NCI-H1417 (cell line): ENCODE measurements at regions not wholly inside any gene's neighbourhood (a gene's known extent, or its start where the extent isn't known, plus 50 kb on each side); places are given as distances from the start of the nearest gene placed in this dataset.
A peak's percentile ranks its signal among the peaks of the same experiment; 100 is the strongest.
"Not testable (repeated sequence)": the region's sequence is repeated elsewhere in the genome, so short reads cannot be mapped to it uniquely, and the experiment has no call there.

Experiments used
- DNase-seq, 3 experiments: peaks; one replicate each; lab custom pipeline; 2025; lab: John Stamatoyannopoulos, UW

- DNase-seq = no peak
Observed at GRCh38 chr9:95584176-95584575, 67.4 kb upstream of the PTCH1 start.

GRCh38 chr9:95581900-95582299, 65.1 kb upstream of the PTCH1 start:
- DNase-seq = no peak

- DNase-seq = peak in 2 of 3 experiments; percentile 5 to 45
Observed at GRCh38 chr9:95580812-95581761, 64.3 kb upstream of the PTCH1 start.

- DNase-seq = no peak
Observed at GRCh38 chr9:95574866-95575553, 58.2 kb upstream of the PTCH1 start.

DNA sequence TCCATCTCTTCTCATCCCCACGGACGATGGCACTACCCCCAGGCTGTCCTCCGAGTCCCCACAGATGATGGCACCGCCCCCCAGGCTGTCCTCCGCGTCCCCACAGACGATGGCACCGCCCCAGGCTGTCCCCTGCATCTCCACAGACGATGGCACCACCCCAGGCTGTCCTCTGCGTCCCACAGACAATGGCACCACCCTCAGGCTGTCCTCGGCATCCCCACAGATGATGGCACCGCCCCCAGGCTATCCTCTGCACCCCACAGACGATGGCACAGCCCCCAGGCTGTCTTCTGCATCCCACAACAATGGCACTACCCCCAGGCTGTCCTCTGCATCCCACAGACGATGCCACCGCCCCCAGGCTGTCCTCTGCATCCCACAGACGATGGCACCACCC, 57.4 kb upstream of the PTCH1 start:
- peak in 1 of 3 experiments; percentile 6 for DNase-seq

GRCh38 chr9:95573463-95573862, 56.7 kb upstream of the PTCH1 start:
- no peak for DNase-seq

- DNase-seq = no peak
Observed at GRCh38 chr9:95572381-95573151, 55.8 kb upstream of the PTCH1 start.

- no peak for DNase-seq
Observed at GRCh38 chr9:95570646-95571045, 53.9 kb upstream of the PTCH1 start.

DNA sequence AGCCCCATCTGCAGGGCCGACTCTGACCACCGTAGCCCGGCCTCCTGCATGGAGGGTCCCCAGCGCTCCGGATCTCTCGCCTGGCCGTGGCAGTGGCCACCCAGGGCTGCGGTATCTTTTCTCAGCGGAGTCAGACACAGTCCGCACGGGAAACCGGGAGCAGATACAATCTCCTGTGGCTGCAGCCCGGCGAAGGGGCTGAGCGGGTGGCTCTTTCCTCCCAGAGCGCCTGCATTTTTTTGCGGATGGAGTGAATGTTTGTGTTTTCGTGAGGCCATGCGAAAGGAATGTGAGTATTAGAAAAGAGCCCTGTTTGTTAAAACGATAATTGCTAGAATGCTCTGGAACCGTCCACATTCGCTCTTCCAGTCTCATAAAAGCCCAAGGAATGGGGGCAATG, 53.4 kb upstream of the PTCH1 start:
- DNase-seq = no peak

DNA sequence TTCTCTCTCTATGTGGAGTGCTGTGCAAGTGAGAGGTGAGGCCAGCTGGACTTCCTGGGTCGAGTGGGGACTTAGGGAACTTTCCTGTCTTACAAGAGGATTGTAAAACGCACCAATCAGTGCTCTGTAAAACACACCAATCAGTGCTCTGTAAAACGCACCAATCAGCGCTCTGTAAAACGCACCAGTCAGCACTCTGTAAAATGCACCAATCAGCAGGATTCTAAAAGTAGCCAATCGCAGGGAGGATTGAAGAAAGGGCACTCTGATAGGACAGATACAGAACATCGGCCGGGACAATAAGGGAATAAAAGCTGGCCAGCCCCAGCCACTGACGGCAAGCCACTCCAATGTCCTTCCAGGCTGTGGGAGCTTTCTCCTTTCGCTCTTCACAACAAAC, 52.0 kb upstream of the PTCH1 start:
- DNase-seq = not testable (repeated sequence)
